GM18519 (cell line): ENCODE measurements at regions not wholly inside any gene's neighbourhood (a gene's known extent, or its start where the extent isn't known, plus 50 kb on each side); places are given as distances from the start of the nearest gene placed in this dataset.
"Not testable (repeated sequence)": the region's sequence is repeated elsewhere in the genome, so short reads cannot be mapped to it uniquely, and the experiment has no call there.

Experiments used
- ATAC-seq: cut with Tn5 transposase; IDR thresholded peaks from one replicate; pipeline ENCODE4 v1.9.1; 2021; ENCODE audit warnings: mild to moderate bottlenecking, moderate library complexity; ENCODE audit not compliant: unreplicated experiment, low FRiP score

- ATAC-seq, result not testable (repeated sequence)
Observed at GRCh38 chr7:150044771-150045170, 171.0 kb downstream of the ATP6V0E2 start.

GRCh38 chr7:150045596-150045995 is 171.8 kb downstream of the ATP6V0E2 start:
- not testable (repeated sequence) for ATAC-seq

- not testable (repeated sequence) for ATAC-seq
Observed at GRCh38 chr7:150046290-150047194, 172.8 kb downstream of the ATP6V0E2 start.

GRCh38 chr7:150047329-150047728 is 173.6 kb downstream of the ATP6V0E2 start:
- ATAC-seq, result not testable (repeated sequence)

GRCh38 chr7:150047772-150048171 is 174.0 kb downstream of the ATP6V0E2 start:
- not testable (repeated sequence) for ATAC-seq

- ATAC-seq, result not testable (repeated sequence)
Observed at GRCh38 chr7:150048244-150049011, 174.7 kb downstream of the ATP6V0E2 start.

GRCh38 chr7:150049012-150049655 is 175.4 kb downstream of the ATP6V0E2 start:
- not testable (repeated sequence) for ATAC-seq

- not testable (repeated sequence) for ATAC-seq
Observed at GRCh38 chr7:150053396-150053795, 179.6 kb downstream of the ATP6V0E2 start.

- ATAC-seq, result not testable (repeated sequence)
Observed at GRCh38 chr7:150054242-150054641, 180.5 kb downstream of the ATP6V0E2 start.

GRCh38 chr7:150060259-150061221 is 186.8 kb downstream of the ATP6V0E2 start:
- ATAC-seq, result peak; percentile 81

GRCh38 chr7:150063195-150063594 is 189.4 kb downstream of the ATP6V0E2 start:
- not testable (repeated sequence) for ATAC-seq

- ATAC-seq, result not testable (repeated sequence)
Observed at GRCh38 chr7:150069555-150070313, 196.0 kb downstream of the ATP6V0E2 start.

- ATAC-seq, result not testable (repeated sequence)
Observed at GRCh38 chr7:150077543-150077942, 203.8 kb downstream of the ATP6V0E2 start.

- ATAC-seq, result not testable (repeated sequence)
Observed at GRCh38 chr7:150081865-150082264, 208.1 kb downstream of the ATP6V0E2 start.

GRCh38 chr7:150084724-150085123 is 211.0 kb downstream of the ATP6V0E2 start:
- ATAC-seq, result not testable (repeated sequence)

GRCh38 chr7:150087478-150087877 is 213.7 kb downstream of the ATP6V0E2 start:
- not testable (repeated sequence) for ATAC-seq

- not testable (repeated sequence) for ATAC-seq
Observed at GRCh38 chr7:150089139-150089538, 215.4 kb downstream of the ATP6V0E2 start.

- not testable (repeated sequence) for ATAC-seq
Observed at GRCh38 chr7:150090776-150091175, 217.0 kb downstream of the ATP6V0E2 start.

GRCh38 chr7:150093897-150094296 is 220.1 kb downstream of the ATP6V0E2 start:
- not testable (repeated sequence) for ATAC-seq
